ENCODE measurements at regions not wholly inside any gene's neighbourhood (a gene's known extent, or its start where the extent isn't known, plus 50 kb on each side); places are given as distances from the start of the nearest gene placed in this dataset.

- no peak for TF ChIP-seq EP300 (IDR thresholded peaks at IDR 0.05; ENCODE audit: borderline replicate concordance)
- TF ChIP-seq, protein P1, sequence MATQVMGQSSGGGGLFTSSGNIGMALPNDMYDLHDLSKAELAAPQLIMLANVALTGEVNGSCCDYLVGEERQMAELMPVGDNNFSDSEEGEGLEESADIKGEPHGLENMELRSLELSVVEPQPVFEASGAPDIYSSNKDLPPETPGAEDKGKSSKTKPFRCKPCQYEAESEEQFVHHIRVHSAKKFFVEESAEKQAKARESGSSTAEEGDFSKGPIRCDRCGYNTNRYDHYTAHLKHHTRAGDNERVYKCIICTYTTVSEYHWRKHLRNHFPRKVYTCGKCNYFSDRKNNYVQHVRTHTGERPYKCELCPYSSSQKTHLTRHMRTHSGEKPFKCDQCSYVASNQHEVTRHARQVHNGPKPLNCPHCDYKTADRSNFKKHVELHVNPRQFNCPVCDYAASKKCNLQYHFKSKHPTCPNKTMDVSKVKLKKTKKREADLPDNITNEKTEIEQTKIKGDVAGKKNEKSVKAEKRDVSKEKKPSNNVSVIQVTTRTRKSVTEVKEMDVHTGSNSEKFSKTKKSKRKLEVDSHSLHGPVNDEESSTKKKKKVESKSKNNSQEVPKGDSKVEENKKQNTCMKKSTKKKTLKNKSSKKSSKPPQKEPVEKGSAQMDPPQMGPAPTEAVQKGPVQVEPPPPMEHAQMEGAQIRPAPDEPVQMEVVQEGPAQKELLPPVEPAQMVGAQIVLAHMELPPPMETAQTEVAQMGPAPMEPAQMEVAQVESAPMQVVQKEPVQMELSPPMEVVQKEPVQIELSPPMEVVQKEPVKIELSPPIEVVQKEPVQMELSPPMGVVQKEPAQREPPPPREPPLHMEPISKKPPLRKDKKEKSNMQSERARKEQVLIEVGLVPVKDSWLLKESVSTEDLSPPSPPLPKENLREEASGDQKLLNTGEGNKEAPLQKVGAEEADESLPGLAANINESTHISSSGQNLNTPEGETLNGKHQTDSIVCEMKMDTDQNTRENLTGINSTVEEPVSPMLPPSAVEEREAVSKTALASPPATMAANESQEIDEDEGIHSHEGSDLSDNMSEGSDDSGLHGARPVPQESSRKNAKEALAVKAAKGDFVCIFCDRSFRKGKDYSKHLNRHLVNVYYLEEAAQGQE (IDR thresholded peaks at IDR 0.05; ENCODE audit: low read depth) = no peak
- TF ChIP-seq TAF1 (IDR thresholded peaks at IDR 0.05; ENCODE audit: low read depth) = no peak
- TF ChIP-seq, protein P2, sequence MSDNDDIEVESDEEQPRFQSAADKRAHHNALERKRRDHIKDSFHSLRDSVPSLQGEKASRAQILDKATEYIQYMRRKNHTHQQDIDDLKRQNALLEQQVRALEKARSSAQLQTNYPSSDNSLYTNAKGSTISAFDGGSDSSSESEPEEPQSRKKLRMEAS (IDR thresholded peaks at IDR 0.05) = no peak
- no peak for TF ChIP-seq YY1 (IDR thresholded peaks at IDR 0.05; ENCODE audit: low read depth)
- TF ChIP-seq CEBPB (IDR thresholded peaks at IDR 0.05) = no peak
- no peak for TF ChIP-seq CREB1 (IDR thresholded peaks at IDR 0.05; ENCODE audit: low read depth)
- TF ChIP-seq NFIC (IDR thresholded peaks at IDR 0.05) = no peak
- TF ChIP-seq RAD21 (IDR thresholded peaks at IDR 0.05; ENCODE audit: low read depth) = no peak
- no peak for TF ChIP-seq EGR1 (IDR thresholded peaks at IDR 0.05)
- TF ChIP-seq TEAD4 (IDR thresholded peaks at IDR 0.05) = no peak
- no peak for TF ChIP-seq ZBTB7A (IDR thresholded peaks at IDR 0.05; ENCODE audit: low read depth)
- no peak for TF ChIP-seq USF1 (IDR thresholded peaks at IDR 0.05)
Measured at GRCh38 chr12:20017802-20018201, 350.5 kb upstream of the PDE3A start.
